T-cell (primary cell): ENCODE measurements at regions not wholly inside any gene's neighbourhood (a gene's known extent, or its start where the extent isn't known, plus 50 kb on each side); places are given as distances from the start of the nearest gene placed in this dataset.

Experiments used
- ATAC-seq, 4 experiments: fragments of 200-7000 bp in 3 of 4; fragments of 150-1000 bp in 1 of 4; cut with Tn5 transposase; replicated peaks in 1 of 4; 1 replicate in 3 of 4; 2 replicates in 1 of 4; pipeline ENCODE4 v1.10.0; 2021; ENCODE audit warnings: moderate library complexity in 3 of 4, mild to moderate bottlenecking in 2 of 4, moderate number of reproducible peaks in 1 of 4
- CTCF ChIA-PET, 2 donors: fragments of 300-600 bp; sonication (Branson Sonifier 250); formaldehyde crosslinking; loops; one replicate each; lab custom pipeline; 2022; ENCODE audit warnings: antibody characterized with exemption in 2 of 2; lab: Charles Lee
- POLR2A ChIA-PET, 2 donors: fragments of 300-600 bp; sonication (Branson Sonifier 250); formaldehyde crosslinking; loops; one replicate each; lab custom pipeline; 2022; ENCODE audit warnings: antibody characterized with exemption in 2 of 2; lab: Charles Lee
- DNase-seq, 35 experiments: peaks; one replicate each; pipeline versions ENCODE4 v3.0.0 to v3.0.0-alpha.2; 2013 to 2023
- H3K27ac ChIP-seq: one replicate; pipeline ENCODE4 v1.5.1; 2013; ENCODE audit warnings: low read length
- H3K27me3 ChIP-seq, 2 experiments: replicated peaks in 1 of 2; 1 replicate in 1 of 2; 2 replicates in 1 of 2; pipeline versions ENCODE4 v1.6.1 to v1.7.0; 2013; ENCODE audit warnings: low read length in 1 of 2, mixed read lengths in 1 of 2; ENCODE audit not compliant: control insufficient read depth in 2 of 2, insufficient read depth in 2 of 2; ENCODE audit errors: extremely low read depth in 1 of 2
- H3K36me3 ChIP-seq, 2 donors: 1 replicate in 1 of 2; 2 replicates in 1 of 2; pipeline versions ENCODE4 v1.6.1 to v1.7.0; 2013; ENCODE audit warnings: low read length in 1 of 2; ENCODE audit not compliant: control insufficient read depth in 2 of 2, insufficient read depth in 1 of 2; ENCODE audit errors: extremely low read depth in 1 of 2
- H3K4me1 ChIP-seq, 2 experiments: 1 replicate in 1 of 2; 2 replicates in 1 of 2; pipeline versions ENCODE4 v1.6.1 to v1.7.0; 2013; ENCODE audit warnings: low read length in 2 of 2, mixed read lengths in 1 of 2; ENCODE audit not compliant: insufficient read depth in 2 of 2, control insufficient read depth in 1 of 2; ENCODE audit errors: extremely low read depth in 1 of 2
- H3K4me3 ChIP-seq, 2 donors: 1 replicate in 1 of 2; 2 replicates in 1 of 2; pipeline versions ENCODE4 v1.5.1 to v1.7.0; 2013; ENCODE audit warnings: mild to moderate bottlenecking in 2 of 2, low read length in 1 of 2, moderate library complexity in 1 of 2; ENCODE audit not compliant: control insufficient read depth in 1 of 2; ENCODE audit errors: extremely low read depth in 1 of 2
- H3K9me3 ChIP-seq: 2 replicates; pipeline ENCODE4 v1.7.0; 2013
- H3K27ac Mint-ChIP-seq, 2 donors: one replicate each; pipeline ENCODE4 v1.8.0; 2020 to 2021; ENCODE audit warnings: mild to moderate bottlenecking in 2 of 2, mixed read lengths in 2 of 2
- H3K27me3 Mint-ChIP-seq, 2 donors: one replicate each; pipeline ENCODE4 v1.8.0; 2021 to 2022; ENCODE audit warnings: mixed read lengths in 2 of 2
- H3K36me3 Mint-ChIP-seq: one replicate; pipeline ENCODE4 v1.8.0; 2021; ENCODE audit warnings: mixed read lengths
- H3K4me1 Mint-ChIP-seq, 3 donors: one replicate each; pipeline ENCODE4 v1.8.0; 2020 to 2022; ENCODE audit warnings: mixed read lengths in 3 of 3, mild to moderate bottlenecking in 1 of 3
- H3K4me3 Mint-ChIP-seq, 3 donors: one replicate each; pipeline ENCODE4 v1.8.0; 2020 to 2022; ENCODE audit warnings: mild to moderate bottlenecking in 3 of 3, mixed read lengths in 3 of 3, moderate library complexity in 3 of 3
- H3K9me3 Mint-ChIP-seq, 3 donors: one replicate each; pipeline ENCODE4 v1.8.0; 2020 to 2022; ENCODE audit warnings: mixed read lengths in 3 of 3
- WGBS: methylation state at CpG from one replicate; pipeline ENCODE4 v1.1.5; 2013; ENCODE audit warnings: missing lambda C conversion rate; ENCODE audit not compliant: insufficient coverage; 5-methylcytosine and 5-hydroxymethylcytosine counted together

- no peaks in the 10 kb centered on the region for H3K36me3 ChIP-seq
- Mint-ChIP-seq H3K4me1 (no peaks in the 10 kb centered on the region), H3K4me3 (no peak overlapping the region), H3K27me3 (no peaks in the 10 kb centered on the region), H3K9me3 (no peaks in the 10 kb centered on the region), H3K36me3 (no peaks in the 10 kb centered on the region), H3K27ac (no peak overlapping the region)
- CTCF ChIA-PET = no interaction called here
- no peak overlapping the region for H3K4me3 ChIP-seq
- POLR2A ChIA-PET = interaction anchor here in 1 of 2 donors (0.6 kb wide), 1 partner anchor 231 kb away, joined by 6 read pairs; no protein-coding TSS in a partner anchor
- no peaks in the 10 kb centered on the region for H3K9me3 ChIP-seq
- no peaks in the 10 kb centered on the region for H3K4me1 ChIP-seq
- no peak for DNase-seq
- peaks cover 0 to 12% of the 10 kb centered on the region in 2 experiments for H3K27me3 ChIP-seq
- 58% methylated on average over 4 of the region's 6 CpGs for WGBS
- H3K27ac ChIP-seq = no peak overlapping the region
- ATAC-seq = no peak
These were observed 142.6 kb upstream of the COPS8 start for GRCh38 chr2:236943068-236943467.

- Mint-ChIP-seq H3K9me3 (no peaks in the 10 kb centered on the region), H3K27me3 (no peaks in the 10 kb centered on the region), H3K27ac (no peak overlapping the region), H3K36me3 (no peaks in the 10 kb centered on the region), H3K4me1 (no peaks in the 10 kb centered on the region), H3K4me3 (no peak overlapping the region)
- Histone ChIP-seq H3K27ac (no peak overlapping the region), H3K4me3 (no peak overlapping the region), H3K9me3 (no peaks in the 10 kb centered on the region), H3K36me3 (no peaks in the 10 kb centered on the region), H3K27me3 (peaks cover 0 to 12% of the 10 kb centered on the region in 2 experiments), H3K4me1 (no peaks in the 10 kb centered on the region)
- ATAC-seq (no peak), DNase-seq (no peak)
- POLR2A ChIA-PET = interaction anchor here in 1 of 2 donors (0.6 kb wide), 1 partner anchor 230 kb away, joined by 6 read pairs; no protein-coding TSS in a partner anchor
- 61% methylated on average over 3 of the region's 3 CpGs for WGBS
- CTCF ChIA-PET = interaction anchor here in 1 of 2 donors (0.6 kb wide), 1 partner anchor 12 kb away, joined by 3 read pairs; no protein-coding TSS in a partner anchor
These were observed 141.7 kb upstream of the COPS8 start for GRCh38 chr2:236943841-236944513.

GRCh38 chr2:236944561-236944960, 141.1 kb upstream of the COPS8 start:
- CTCF ChIA-PET = no interaction called here
- WGBS = 53% methylated on average over 3 of the region's 7 CpGs
- H3K4me1 Mint-ChIP-seq = no peaks in the 10 kb centered on the region

GRCh38 chr2:236945431-236946016, 140.2 kb upstream of the COPS8 start:
- Mint-ChIP-seq H3K9me3 (no peaks in the 10 kb centered on the region), H3K36me3 (no peaks in the 10 kb centered on the region), H3K4me1 (no peaks in the 10 kb centered on the region), H3K27me3 (no peaks in the 10 kb centered on the region), H3K27ac (no peak overlapping the region), H3K4me3 (no peak overlapping the region)
- H3K9me3 ChIP-seq = no peaks in the 10 kb centered on the region
- H3K4me1 ChIP-seq = no peaks in the 10 kb centered on the region
- peaks cover 0 to 12% of the 10 kb centered on the region in 2 experiments for H3K27me3 ChIP-seq
- no peak overlapping the region for H3K4me3 ChIP-seq
- H3K27ac ChIP-seq = no peak overlapping the region
- ChIA-PET CTCF (no interaction called here), POLR2A (no interaction called here)
- ATAC-seq (no peak), DNase-seq (no peak)
- no peaks in the 10 kb centered on the region for H3K36me3 ChIP-seq
- WGBS = 82% methylated on average over 3 of the region's 6 CpGs

More at GRCh38 chr2:236944561-236944960, 141.1 kb upstream of the COPS8 start:
- DNase-seq (no peak), ATAC-seq (no peak)
- Histone ChIP-seq H3K4me1 (no peaks in the 10 kb centered on the region), H3K36me3 (no peaks in the 10 kb centered on the region), H3K27ac (no peak overlapping the region), H3K9me3 (no peaks in the 10 kb centered on the region), H3K4me3 (no peak overlapping the region), H3K27me3 (peaks cover 0 to 12% of the 10 kb centered on the region in 2 experiments)
- Mint-ChIP-seq H3K27me3 (no peaks in the 10 kb centered on the region), H3K27ac (no peak overlapping the region), H3K9me3 (no peaks in the 10 kb centered on the region), H3K4me3 (no peak overlapping the region), H3K36me3 (no peaks in the 10 kb centered on the region)
- POLR2A ChIA-PET = no interaction called here

- H3K9me3 Mint-ChIP-seq = peaks cover 0 to 9% (median 0%) of the 10 kb centered on the region in 3 donors
- peaks cover under 1% of the 10 kb centered on the region for H3K9me3 ChIP-seq
- H3K27me3 ChIP-seq = peaks cover 0 to 12% of the 10 kb centered on the region in 2 experiments
- no peak overlapping the region for H3K27ac Mint-ChIP-seq
- no peak for DNase-seq
- H3K4me3 ChIP-seq = no peak overlapping the region
- H3K36me3 ChIP-seq = no peaks in the 10 kb centered on the region
- ChIA-PET POLR2A (no interaction called here), CTCF (no interaction called here)
- WGBS = 73% methylated on average over 2 of the region's 4 CpGs
- no peak overlapping the region for H3K27ac ChIP-seq
- H3K36me3 Mint-ChIP-seq = no peaks in the 10 kb centered on the region
- no peak overlapping the region for H3K4me3 Mint-ChIP-seq
- no peaks in the 10 kb centered on the region for H3K4me1 ChIP-seq
- no peak for ATAC-seq
- H3K4me1 Mint-ChIP-seq = no peaks in the 10 kb centered on the region
- no peaks in the 10 kb centered on the region for H3K27me3 Mint-ChIP-seq
These were observed 138.8 kb upstream of the COPS8 start for GRCh38 chr2:236946871-236947270.

- Mint-ChIP-seq H3K4me3 (no peak overlapping the region), H3K4me1 (no peaks in the 10 kb centered on the region), H3K36me3 (no peaks in the 10 kb centered on the region), H3K27me3 (no peaks in the 10 kb centered on the region), H3K9me3 (peaks cover 0 to 12% (median 0%) of the 10 kb centered on the region in 3 donors), H3K27ac (no peak overlapping the region)
- Histone ChIP-seq H3K27ac (no peak overlapping the region), H3K4me3 (no peak overlapping the region), H3K9me3 (peaks cover 4% of the 10 kb centered on the region), H3K27me3 (peaks cover 0 to 12% of the 10 kb centered on the region in 2 experiments), H3K36me3 (no peaks in the 10 kb centered on the region), H3K4me1 (no peaks in the 10 kb centered on the region)
- ChIA-PET CTCF (no interaction called here), POLR2A (no interaction called here)
- DNase-seq = no peak
- 57% methylated on average over 2 of the region's 3 CpGs for WGBS
- ATAC-seq = no peak
These were observed 138.4 kb upstream of the COPS8 start for GRCh38 chr2:236947294-236947693.
